GM18498 (cell line): ENCODE measurements at regions not wholly inside any gene's neighbourhood (a gene's known extent, or its start where the extent isn't known, plus 50 kb on each side); places are given as distances from the start of the nearest gene placed in this dataset.

ENCODE experiments used
- ATAC-seq: cut with Tn5 transposase; IDR thresholded peaks from one replicate; pipeline ENCODE4 v1.9.1; 2021; ENCODE audit warnings: mild to moderate bottlenecking, moderate library complexity; ENCODE audit not compliant: unreplicated experiment

DNA sequence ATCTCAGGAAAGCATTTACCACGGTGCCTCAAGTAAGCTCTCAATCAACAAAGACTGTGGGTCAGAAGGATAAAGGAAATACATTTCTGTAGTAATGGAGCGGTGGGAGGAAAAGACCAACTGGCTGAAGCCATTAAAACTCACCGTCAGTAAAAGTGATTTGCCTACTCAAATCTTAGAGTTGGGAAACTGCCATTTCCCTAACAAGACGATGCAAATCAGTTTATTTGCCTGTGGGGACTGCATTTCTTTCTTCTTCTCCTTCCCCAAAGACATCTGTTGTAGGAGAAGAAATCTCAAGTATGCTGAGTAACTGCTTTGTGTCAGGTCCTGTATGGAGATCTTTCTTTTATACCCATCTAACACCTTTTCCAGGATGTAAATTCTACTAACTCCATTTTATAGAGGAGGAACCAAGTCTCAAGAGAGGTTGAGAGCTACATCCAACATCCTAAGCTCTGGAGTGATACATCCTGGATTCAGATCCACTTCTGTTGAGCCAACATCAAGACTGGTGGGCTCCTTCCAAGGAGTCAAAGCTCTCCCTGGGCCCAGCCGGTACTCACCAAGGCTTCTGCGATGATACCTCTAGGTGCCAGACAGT, 219.3 kb upstream of the FGGY start:
- no peak for ATAC-seq

- no peak for ATAC-seq
Measured at GRCh38 chr1:59078070-59078800, 218.7 kb upstream of the FGGY start.

DNA sequence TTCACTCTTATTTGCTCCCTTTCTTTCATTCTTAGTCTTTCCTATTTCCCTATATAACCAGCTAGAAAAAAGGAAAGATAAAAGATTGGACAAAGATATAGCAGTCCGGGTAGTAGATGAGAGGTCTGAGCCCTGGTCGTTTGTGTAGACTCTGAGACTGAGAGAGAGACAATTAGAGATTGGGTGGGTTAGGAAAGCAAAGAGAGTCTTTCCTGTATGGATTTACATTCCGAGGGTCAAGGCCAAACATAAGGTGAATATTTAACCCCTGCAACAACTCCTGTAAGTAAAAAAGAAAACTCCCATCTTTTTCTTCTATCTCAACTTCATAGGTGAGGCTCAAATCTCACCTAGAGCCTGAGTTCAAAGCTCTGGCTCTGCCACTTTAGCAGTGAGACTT, 218.0 kb upstream of the FGGY start:
- no peak for ATAC-seq

DNA sequence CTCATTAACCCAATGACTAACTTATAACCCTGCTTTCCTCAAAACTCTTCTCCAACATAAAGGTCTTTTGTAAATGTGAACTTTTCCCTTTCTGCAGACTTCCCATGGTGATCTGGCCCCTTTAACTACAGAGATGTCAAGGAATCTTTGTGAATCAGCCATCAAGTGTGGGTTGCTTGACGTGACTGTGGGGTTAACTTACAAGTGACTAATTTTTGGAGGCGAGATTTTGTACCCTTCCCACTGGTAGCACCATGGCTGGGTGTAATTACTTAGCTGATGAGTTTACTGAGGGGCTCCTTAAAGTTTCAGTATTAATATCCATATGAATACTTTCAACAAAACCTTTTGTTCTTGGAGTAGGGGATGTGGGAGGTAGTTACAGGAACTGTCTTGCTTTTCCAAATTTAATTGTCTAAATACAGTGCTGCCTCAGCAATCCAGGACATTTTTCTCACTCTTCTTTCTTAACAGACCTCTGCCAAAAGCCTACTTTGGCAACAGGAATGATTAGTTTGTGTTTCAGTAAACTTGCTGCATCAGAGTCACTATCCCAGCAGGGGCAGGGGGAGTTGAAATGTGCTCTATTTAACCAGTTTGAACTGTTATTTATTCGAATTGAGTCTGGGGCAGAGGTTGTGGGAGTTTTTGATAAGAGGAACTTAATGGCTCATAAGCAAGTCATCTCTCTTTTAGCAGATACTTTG, 217.3 kb upstream of the FGGY start:
- no peak for ATAC-seq

DNA sequence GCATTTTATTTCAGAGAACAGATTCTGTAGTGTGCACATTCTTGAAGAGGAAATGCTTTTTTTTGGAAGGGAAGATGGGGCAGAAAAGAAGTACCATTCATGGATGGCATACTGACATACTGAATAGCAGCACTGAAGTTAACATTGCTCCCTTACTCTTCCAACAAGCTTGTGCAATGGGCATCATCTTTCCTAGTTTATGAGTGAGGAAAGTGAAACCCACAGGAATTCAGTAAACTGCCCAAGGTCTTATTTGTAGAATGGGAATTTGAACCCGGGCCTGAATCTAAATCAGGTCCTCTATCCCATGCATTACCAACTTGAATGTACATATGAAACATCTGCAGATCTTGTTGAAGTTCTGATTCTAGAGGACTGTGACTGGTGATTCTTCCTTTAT, 215.7 kb upstream of the FGGY start:
- no peak for ATAC-seq

- no peak for ATAC-seq
Measured at GRCh38 chr1:59081795-59082194, 215.1 kb upstream of the FGGY start.

DNA sequence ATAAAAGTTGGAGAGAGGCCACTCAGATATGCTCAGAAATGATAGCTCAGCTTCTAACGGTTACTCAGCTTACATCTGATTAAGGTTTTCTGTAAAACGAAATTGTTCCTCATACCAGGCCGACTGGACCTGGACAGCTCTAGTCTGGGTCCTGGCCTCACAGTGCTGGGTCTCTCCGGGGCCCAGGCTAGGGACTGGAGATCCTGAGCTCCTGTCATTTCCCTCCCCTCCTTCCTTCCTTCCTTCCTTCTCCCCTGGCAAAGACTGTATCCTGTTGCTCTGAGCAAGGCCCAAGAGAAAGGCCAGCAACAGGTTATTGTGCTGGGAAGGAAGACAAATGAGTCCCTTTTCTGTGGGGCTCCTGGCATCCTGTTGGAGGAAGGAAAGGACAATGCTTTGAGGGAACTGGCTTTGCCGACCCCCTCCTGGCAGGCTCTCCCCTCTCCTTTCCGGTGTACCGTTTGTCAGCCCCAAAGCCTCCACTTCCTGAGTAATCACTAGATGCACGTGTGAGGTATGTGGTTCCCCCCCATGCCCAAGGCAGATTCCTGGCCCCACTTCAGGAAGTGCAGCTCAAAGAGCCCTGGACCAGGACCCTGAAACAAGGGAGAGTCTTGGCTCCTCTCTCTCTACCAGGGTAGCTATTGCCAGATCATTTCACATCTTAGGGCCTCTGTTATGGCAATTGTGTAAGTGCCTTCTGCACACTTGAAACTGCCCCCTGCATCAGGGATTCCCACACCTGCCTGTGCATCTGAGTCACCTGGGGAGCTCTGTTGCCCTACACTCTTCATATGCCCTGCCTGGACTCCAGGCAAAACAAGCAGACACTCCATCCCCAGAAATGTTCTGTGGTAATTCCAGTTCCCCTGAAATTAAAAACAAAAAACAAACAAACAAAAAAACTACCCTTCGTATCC, 212.7 kb upstream of the FGGY start:
- no peak for ATAC-seq

DNA sequence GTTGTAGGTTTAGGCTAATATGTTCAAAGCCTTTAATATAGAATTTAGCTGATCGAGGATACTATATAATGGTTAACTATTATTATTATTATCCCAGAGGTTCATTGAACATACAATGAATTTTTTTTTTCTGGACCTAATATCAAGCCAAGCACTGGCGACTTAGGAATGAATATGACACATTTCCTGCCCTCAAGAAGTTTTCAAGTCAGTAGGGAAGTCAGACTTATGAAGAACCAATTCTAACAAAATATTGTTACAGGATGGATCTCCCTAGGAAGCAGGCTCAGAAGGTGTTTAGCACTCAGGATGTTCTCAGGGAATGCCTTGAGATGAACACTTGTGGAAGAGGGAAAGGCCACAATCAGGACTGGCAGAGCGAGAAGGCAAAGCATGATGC, 211.8 kb upstream of the FGGY start:
- ATAC-seq: no peak

- ATAC-seq: no peak
Measured at GRCh38 chr1:59089036-59089798, 207.7 kb upstream of the FGGY start.

DNA sequence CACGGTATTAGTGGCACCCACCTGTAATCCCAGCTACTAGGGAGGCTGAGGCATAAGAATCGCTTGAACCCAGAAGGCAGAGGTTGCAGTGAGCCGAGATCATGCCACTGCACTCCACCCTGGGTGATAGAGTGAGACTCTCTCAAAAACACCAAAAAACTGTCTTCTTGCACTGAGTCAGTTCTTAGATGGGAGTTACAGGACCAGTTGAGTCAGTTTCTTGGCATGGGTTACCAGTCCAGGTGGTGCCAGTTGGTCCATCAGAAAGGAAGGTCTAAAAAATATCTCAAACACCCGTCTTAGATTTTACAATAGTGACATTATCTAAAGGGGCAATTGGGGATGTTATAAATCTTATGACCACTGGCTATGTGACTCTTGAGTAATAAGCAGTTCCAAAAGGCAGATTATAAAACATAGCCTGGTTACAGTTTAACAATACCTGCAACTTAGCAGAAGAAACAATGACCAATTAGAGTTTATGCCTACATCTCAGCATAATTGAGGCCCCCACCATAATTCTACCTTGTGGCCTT, 206.9 kb upstream of the FGGY start:
- no peak for ATAC-seq

DNA sequence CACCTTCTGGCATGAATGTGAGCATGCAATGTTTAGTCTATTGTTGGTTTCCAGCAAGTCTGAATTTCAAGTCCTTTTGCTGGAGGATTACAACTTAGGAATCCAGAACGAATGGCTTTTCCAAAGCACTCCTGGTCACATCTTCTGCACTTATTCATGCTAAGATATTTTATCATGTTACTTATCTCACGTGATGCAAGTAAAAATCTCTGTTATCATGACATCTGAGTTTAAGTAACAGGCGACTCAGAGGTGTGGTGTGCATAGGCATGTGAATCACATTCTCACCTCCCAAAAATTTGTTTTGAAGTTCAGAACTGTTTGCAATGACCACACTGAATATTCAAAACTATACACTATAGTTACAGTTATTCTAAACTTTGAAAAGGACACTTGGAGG, 204.8 kb upstream of the FGGY start:
- no peak for ATAC-seq

DNA sequence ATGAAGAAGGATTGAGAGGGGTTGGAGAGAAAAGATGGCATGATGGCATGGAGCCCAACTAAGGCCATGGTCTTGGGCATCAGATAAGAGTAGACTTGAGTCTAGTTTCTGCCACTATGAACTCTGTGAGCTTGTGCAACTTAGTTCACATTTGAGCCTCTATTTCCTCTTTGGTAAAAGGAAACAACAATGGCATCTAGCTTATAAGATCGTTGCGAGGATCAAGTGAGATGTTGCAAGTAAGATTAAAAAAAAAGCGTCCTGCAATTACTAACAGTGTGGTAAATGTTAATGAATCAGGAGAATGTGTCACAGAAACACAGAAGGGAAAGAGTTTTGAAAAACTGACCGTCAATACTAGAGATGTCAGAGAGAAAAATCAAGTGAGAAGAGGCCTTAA, 202.9 kb upstream of the FGGY start:
- no peak for ATAC-seq

DNA sequence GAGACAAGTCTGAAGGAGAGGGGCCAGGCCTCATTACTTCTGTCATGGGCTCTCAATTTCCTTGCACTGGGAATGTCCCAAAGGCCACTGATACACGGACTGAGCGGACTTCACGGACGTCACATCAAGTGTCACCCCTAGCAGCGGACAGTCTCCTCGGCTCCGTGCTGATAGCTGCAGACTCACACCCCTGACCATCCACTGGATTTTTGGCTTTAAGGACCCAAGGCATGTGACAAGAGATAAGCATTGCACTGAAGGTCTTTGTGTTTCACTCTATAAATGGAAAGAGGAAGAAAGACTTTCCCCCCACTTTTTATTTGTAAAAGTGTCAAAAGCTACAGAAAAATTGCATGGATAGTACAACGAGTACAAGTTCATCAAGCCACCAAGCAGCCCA, 200.4 kb upstream of the FGGY start:
- ATAC-seq: no peak

GRCh38 chr1:59098655-59099054, 198.2 kb upstream of the FGGY start:
- no peak for ATAC-seq

DNA sequence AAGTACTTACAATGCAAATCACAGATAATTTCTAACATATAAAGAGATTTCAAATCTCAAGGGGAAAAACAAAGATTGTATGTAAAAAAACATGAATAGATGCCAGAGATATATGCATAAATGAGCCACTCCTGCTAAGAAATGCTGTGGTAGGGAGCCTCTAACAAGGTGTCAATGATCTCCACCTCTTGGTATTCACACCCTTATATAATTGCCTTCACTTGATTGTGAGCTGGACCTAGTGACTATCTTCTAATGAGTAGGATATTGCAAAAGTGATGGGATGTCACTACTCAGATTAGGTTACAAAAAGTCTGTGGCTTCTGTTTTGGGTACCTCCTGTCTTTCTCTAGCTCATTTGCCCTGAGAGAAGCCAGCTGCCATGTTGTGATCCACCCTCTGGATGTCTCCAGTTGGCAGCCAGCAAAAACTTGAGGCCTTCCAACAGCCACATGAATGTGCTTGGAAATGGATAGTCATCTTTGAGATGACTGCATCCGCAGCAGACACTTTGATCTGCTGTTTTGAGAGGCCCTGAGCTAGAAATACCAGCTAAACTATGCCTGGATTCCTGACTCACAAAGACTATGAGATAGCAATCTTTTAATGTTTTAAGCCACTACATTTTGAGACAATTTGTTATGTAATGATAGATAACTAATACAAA, 196.1 kb upstream of the FGGY start:
- no peak for ATAC-seq

GRCh38 chr1:59101518-59101917, 195.4 kb upstream of the FGGY start:
- ATAC-seq: no peak

- ATAC-seq: no peak
Measured at GRCh38 chr1:59103457-59103856, 193.4 kb upstream of the FGGY start.

DNA sequence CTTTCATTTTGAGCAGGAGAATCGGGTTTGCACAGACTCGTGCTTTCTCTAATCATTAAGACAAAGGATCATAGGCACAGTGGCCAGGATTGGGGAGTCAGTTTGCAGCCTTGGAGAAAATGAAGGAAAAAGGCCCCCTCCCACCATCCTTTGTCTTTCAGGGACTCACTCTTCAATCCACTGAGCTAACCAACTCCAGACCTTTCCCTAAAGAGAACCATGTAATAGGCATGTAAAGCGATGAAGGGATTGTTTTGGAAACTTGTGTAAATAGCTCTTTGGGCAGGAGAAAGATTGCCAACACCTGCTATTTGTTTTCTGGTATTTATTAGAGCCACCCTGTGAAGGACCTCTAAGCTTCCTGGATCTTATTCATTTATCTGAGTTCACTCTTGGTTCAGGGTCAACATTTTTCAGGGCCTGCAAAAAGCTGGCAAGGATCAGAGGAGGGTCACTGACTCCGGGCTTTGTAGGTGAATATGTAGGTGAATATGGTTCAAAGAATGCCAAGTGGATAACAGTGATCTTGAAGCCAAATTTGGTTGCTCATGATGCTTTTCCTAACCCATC, 192.6 kb upstream of the FGGY start:
- ATAC-seq: no peak
